GM12878 (cell line): ENCODE measurements at regions not wholly inside any gene's neighbourhood (a gene's known extent, or its start where the extent isn't known, plus 50 kb on each side); places are given as distances from the start of the nearest gene placed in this dataset.

Experiments
- EED ChIP-seq: sonication (generic); IDR thresholded peaks from 2 replicates; pipeline ENCODE4 v1.6.1; 2016; ENCODE audit warnings: antibody characterized with exemption, low read depth
- EZH2 ChIP-seq: IDR thresholded peaks from 2 replicates; pipeline ENCODE4 v1.6.1; 2012; ENCODE audit warnings: low read depth, mild to moderate bottlenecking, control low read depth, inconsistent platforms, low read length, borderline replicate concordance; ENCODE audit not compliant: control insufficient read depth
- MTA3 ChIP-seq: IDR thresholded peaks from 2 replicates; pipeline ENCODE4 v1.6.1; 2012; ENCODE audit warnings: low read length, inconsistent platforms, borderline replicate concordance
- POLR2A ChIP-seq: IDR thresholded peaks from 2 replicates; pipeline ENCODE4 v1.6.1; 2011; ENCODE audit warnings: low read depth, mild to moderate bottlenecking, low read length
- POLR2AphosphoS5 ChIP-seq: IDR thresholded peaks from 2 replicates; pipeline ENCODE4 v1.6.1; 2011; ENCODE audit warnings: mild to moderate bottlenecking, low read length, inconsistent platforms
- SMARCA5 ChIP-seq: fragments of 450-650 bp; IDR thresholded peaks from 2 replicates; pipeline ENCODE4 v1.6.1; 2017; ENCODE audit warnings: mild to moderate bottlenecking
- SMC3 ChIP-seq: IDR thresholded peaks from 2 replicates; pipeline ENCODE4 v1.6.1; 2011; ENCODE audit warnings: low read length, improper control_type of control experiment, borderline replicate concordance
- SRF ChIP-seq, 2 experiments: IDR thresholded peaks; 2 replicates each; pipeline ENCODE4 v1.6.1; 2011; ENCODE audit warnings: low read depth in 2 of 2, low read length in 2 of 2, mild to moderate bottlenecking in 1 of 2, moderate library complexity in 1 of 2
- YY1 ChIP-seq: IDR thresholded peaks from 2 replicates; pipeline ENCODE4 v1.6.1; 2011; ENCODE audit warnings: low read depth, mild to moderate bottlenecking, low read length
- ZNF274 ChIP-seq: IDR thresholded peaks from one replicate; pipeline ENCODE4 v1.8.0; 2011; ENCODE audit not compliant: insufficient read length, insufficient read depth
- TF ChIP-seq, protein P1 (sequence below), 3 experiments: IDR thresholded peaks in 2 of 3; conservative IDR thresholded peaks in 1 of 3; 2 replicates each; pipeline ENCODE4 v1.5.1; 2011; ENCODE audit warnings: low read depth in 3 of 3, low read length in 3 of 3, mild to moderate bottlenecking in 3 of 3, control low read depth in 2 of 3, moderate library complexity in 2 of 3, inconsistent platforms in 1 of 3, mixed read lengths in 1 of 3; ENCODE audit not compliant: control insufficient read depth in 2 of 3, insufficient read depth in 1 of 3; ENCODE audit errors: extremely low read depth in 1 of 3
- TF ChIP-seq, protein P2 (sequence below): IDR thresholded peaks from 2 replicates; pipeline ENCODE4 v1.6.1; 2012; ENCODE audit warnings: low read length, inconsistent platforms
- TF ChIP-seq, protein P3 (sequence below): IDR thresholded peaks from 2 replicates; pipeline ENCODE4 v1.6.1; 2011; ENCODE audit warnings: low read depth, low read length, improper control_type of control experiment, borderline replicate concordance
- TF ChIP-seq, protein P4 (sequence below): IDR thresholded peaks from 2 replicates; pipeline ENCODE4 v1.6.1; 2011; ENCODE audit warnings: low read depth, mild to moderate bottlenecking, low read length, moderate library complexity, borderline replicate concordance; ENCODE audit errors: extremely low read depth

DNA sequence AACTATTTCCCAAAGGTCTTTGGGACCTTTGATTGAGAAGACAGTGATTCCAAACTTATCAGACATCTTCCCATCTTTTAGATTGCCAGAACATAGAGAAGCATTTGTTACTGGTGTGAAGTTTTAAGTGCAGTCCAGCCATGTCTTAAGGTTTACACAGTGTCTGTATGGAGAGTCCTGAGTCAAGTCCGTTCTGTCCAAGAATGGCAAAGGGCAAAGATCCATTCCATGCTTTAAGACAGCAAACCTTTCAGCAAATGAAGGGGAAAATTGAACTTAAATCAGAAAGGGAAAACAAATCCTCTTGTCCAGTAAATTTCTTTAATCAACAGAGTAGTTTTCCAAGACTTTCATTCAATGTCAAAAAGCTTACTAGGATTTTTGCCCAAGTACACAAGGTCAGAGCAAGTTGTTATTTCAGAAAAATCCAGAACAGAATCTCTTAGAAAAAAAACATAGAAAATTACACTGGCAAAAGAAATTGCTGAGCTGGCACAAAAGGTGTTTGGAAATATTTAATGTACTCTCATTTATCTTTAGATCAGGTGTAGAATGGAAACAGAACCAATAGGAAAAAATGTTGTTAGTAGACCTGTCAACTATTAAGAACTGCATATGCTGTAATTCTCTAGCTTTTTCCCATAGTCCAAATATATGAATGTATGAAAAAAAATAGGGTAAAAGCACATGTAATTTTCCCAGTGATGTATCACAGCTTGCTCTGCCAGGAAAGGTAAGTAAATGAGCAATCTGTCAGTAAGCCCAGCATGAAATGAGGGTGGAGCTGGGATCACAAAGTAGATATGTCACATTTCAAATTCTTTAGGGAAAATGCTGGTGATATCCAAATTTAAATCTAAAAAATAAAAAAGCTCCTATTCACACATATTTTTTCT, 1099.9 kb downstream of the TUSC7 start:
- TF ChIP-seq EZH2 (no peak), YY1 (no peak), SRF (IDR thresholded peaks at IDR 0.05; ENCODE audit: low read depth in 2 of 2, low read length in 2 of 2) (no peak), MTA3 (no peak), SMC3 (no peak), ZNF274 (no peak), POLR2A (no peak), POLR2AphosphoS5 (no peak), SMARCA5 (no peak), EED (no peak)
- TF ChIP-seq, protein P1, sequence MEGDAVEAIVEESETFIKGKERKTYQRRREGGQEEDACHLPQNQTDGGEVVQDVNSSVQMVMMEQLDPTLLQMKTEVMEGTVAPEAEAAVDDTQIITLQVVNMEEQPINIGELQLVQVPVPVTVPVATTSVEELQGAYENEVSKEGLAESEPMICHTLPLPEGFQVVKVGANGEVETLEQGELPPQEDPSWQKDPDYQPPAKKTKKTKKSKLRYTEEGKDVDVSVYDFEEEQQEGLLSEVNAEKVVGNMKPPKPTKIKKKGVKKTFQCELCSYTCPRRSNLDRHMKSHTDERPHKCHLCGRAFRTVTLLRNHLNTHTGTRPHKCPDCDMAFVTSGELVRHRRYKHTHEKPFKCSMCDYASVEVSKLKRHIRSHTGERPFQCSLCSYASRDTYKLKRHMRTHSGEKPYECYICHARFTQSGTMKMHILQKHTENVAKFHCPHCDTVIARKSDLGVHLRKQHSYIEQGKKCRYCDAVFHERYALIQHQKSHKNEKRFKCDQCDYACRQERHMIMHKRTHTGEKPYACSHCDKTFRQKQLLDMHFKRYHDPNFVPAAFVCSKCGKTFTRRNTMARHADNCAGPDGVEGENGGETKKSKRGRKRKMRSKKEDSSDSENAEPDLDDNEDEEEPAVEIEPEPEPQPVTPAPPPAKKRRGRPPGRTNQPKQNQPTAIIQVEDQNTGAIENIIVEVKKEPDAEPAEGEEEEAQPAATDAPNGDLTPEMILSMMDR (IDR thresholded peaks at IDR 0.05 in 2 of 3, conservative IDR thresholded peaks at IDR 0.05 in 1 of 3; ENCODE audit: control insufficient read depth in 2 of 3, extremely low read depth in 1 of 3, insufficient read depth in 1 of 3, low read depth in 3 of 3, low read length in 3 of 3), result no peak
- TF ChIP-seq, protein P2, sequence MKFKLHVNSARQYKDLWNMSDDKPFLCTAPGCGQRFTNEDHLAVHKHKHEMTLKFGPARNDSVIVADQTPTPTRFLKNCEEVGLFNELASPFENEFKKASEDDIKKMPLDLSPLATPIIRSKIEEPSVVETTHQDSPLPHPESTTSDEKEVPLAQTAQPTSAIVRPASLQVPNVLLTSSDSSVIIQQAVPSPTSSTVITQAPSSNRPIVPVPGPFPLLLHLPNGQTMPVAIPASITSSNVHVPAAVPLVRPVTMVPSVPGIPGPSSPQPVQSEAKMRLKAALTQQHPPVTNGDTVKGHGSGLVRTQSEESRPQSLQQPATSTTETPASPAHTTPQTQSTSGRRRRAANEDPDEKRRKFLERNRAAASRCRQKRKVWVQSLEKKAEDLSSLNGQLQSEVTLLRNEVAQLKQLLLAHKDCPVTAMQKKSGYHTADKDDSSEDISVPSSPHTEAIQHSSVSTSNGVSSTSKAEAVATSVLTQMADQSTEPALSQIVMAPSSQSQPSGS, result no peak
- TF ChIP-seq, protein P3, sequence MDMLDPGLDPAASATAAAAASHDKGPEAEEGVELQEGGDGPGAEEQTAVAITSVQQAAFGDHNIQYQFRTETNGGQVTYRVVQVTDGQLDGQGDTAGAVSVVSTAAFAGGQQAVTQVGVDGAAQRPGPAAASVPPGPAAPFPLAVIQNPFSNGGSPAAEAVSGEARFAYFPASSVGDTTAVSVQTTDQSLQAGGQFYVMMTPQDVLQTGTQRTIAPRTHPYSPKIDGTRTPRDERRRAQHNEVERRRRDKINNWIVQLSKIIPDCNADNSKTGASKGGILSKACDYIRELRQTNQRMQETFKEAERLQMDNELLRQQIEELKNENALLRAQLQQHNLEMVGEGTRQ, result no peak
- TF ChIP-seq, protein P4, sequence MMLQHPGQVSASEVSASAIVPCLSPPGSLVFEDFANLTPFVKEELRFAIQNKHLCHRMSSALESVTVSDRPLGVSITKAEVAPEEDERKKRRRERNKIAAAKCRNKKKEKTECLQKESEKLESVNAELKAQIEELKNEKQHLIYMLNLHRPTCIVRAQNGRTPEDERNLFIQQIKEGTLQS, result no peak
